Adrenal gland (tissue), 9 donors: ENCODE measurements at regions not wholly inside any gene's neighbourhood (a gene's known extent, or its start where the extent isn't known, plus 50 kb on each side); places are given as distances from the start of the nearest gene placed in this dataset.

Experiments
- DNase-seq, 7 donors: peaks; one replicate each; pipeline ENCODE4 v3.0.0-alpha.2; 2019 to 2020
- H3K27ac ChIP-seq, 5 donors: fragments of 200-600 bp; sonication (generic) in 4 of 5; 1 replicate in 3 of 5; 2 replicates in 2 of 5; pipeline versions ENCODE4 v1.5.1 to v1.8.0; 2016 to 2020; ENCODE audit warnings: mild to moderate bottlenecking in 1 of 5
- H3K27me3 ChIP-seq: fragments of 200-600 bp; 2 replicates; pipeline ENCODE4 v1.8.0; 2021
- H3K36me3 ChIP-seq, 2 donors: fragments of 200-600 bp; replicated peaks in 1 of 2; 1 replicate in 1 of 2; 2 replicates in 1 of 2; pipeline versions ENCODE4 v1.5.1 to v1.8.0; 2018 to 2022
- H3K4me1 ChIP-seq, 2 donors: fragments of 200-600 bp; replicated peaks in 1 of 2; 1 replicate in 1 of 2; 2 replicates in 1 of 2; pipeline versions ENCODE4 v1.5.1 to v1.8.0; 2018 to 2021
- H3K4me3 ChIP-seq, 4 donors: fragments of 200-600 bp; sonication (generic) in 3 of 4; one replicate each; pipeline ENCODE4 v1.5.1; 2016 to 2018
- H3K9me3 ChIP-seq, 3 donors: fragments of 200-600 bp; sonication (generic) in 1 of 3; replicated peaks in 1 of 3; 1 replicate in 2 of 3; 2 replicates in 1 of 3; pipeline versions ENCODE4 v1.5.1 to v1.8.0; 2016 to 2021
- POLR2A ChIP-seq, 2 donors: fragments of 450-650 bp; IDR thresholded peaks; one replicate each; pipeline ENCODE4 v1.6.1; 2017; ENCODE audit warnings: antibody characterized with exemption in 2 of 2, mild to moderate bottlenecking in 2 of 2, moderate library complexity in 1 of 2
- WGBS, 4 donors: extraction: QIAGEN DNeasy Blood & Tissue Kit in 2 of 4; methylation state at CpG; one replicate each; pipeline versions ENCODE4 v1.1.5 to v1.1.7; 2013 to 2017; 5-methylcytosine and 5-hydroxymethylcytosine counted together
- intact Hi-C, 2 donors: fragments of 100-400 bp; cut with DNase I; formaldehyde crosslinking; loops; one replicate each; pipeline versions ENCODE4 v1.14.1 to v1.15.0; 2022 to 2023
- TF ChIP-seq, protein P1 (sequence below), 6 experiments: fragments of 450-650 bp in 4 of 6; fragments of 200-600 bp in 2 of 6; sonication (generic) in 1 of 6; IDR thresholded peaks; 1 replicate in 5 of 6; 2 replicates in 1 of 6; pipeline versions ENCODE4 v1.5.1 to v1.8.0; 2016 to 2021; ENCODE audit warnings: antibody characterized with exemption in 6 of 6, mild to moderate bottlenecking in 2 of 6, moderate library complexity in 1 of 6
- donor health status: healthy with polysubstance abuse.
- donor health status: Bipolar disorder and iron deficiency.
- donor health status: DM: yes; HTN: yes; CAD: no.
- donor health status: DM: no; HTN: no; CAD: no.
- donor health status: DM: no; HTN: no; CAD: no.

DNA sequence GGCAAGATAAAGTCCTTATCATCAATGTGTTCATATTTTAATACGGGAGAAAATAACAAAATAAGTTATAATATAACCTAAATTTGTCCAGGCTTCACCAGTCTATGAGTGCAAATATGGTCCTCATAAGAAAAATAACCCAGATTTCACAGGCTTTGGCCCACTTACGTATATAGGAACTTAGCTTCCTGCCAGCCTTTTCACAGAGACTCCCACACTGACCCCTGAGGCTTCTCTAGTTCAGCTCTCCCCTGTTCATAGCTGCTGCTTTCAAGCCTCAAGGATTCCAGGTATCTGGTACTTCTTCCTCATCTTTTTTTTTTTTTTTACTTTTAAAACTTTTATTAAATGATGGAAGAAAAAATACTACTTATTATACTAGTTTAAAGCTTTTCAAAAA lies 74.9 kb upstream of the PELI1 start:
- Histone ChIP-seq H3K4me3 (no peak overlapping the region), H3K27ac (no peak overlapping the region), H3K36me3 (no peaks in the 10 kb centered on the region), H3K9me3 (no peaks in the 10 kb centered on the region), H3K4me1 (peaks cover 13 to 15% of the 10 kb centered on the region in 2 donors), H3K27me3 (no peaks in the 10 kb centered on the region)
- no peak for DNase-seq
- intact Hi-C loops = no loop called here
- TF ChIP-seq, protein P1, sequence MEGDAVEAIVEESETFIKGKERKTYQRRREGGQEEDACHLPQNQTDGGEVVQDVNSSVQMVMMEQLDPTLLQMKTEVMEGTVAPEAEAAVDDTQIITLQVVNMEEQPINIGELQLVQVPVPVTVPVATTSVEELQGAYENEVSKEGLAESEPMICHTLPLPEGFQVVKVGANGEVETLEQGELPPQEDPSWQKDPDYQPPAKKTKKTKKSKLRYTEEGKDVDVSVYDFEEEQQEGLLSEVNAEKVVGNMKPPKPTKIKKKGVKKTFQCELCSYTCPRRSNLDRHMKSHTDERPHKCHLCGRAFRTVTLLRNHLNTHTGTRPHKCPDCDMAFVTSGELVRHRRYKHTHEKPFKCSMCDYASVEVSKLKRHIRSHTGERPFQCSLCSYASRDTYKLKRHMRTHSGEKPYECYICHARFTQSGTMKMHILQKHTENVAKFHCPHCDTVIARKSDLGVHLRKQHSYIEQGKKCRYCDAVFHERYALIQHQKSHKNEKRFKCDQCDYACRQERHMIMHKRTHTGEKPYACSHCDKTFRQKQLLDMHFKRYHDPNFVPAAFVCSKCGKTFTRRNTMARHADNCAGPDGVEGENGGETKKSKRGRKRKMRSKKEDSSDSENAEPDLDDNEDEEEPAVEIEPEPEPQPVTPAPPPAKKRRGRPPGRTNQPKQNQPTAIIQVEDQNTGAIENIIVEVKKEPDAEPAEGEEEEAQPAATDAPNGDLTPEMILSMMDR (IDR thresholded peaks at IDR 0.05) = no peak
- TF ChIP-seq POLR2A (IDR thresholded peaks at IDR 0.05) = no peak
- WGBS, 4 donors = 30 to 66% (median 52%) methylated on average over 2 of the region's 2 CpGs

DNA sequence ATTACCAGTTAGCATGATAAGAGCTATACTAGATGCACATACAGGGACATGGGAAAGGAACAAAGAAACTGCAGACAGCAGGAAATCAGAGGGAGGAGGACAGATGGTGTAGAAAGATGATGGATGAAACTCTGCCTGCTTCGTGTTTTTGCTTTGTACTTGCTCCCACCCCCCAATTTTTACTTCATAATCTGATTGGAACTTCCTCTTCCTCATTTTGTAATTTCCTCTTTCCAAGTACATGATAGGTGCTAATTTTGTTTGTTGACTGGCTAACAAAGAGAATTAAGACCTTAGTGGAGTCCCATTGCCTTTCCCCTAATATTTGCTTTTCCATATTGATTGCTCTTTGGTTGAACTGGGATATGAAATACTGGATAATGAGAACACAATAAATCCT lies 76.0 kb upstream of the PELI1 start:
- Histone ChIP-seq H3K27me3 (no peaks in the 10 kb centered on the region), H3K9me3 (no peaks in the 10 kb centered on the region), H3K36me3 (no peaks in the 10 kb centered on the region), H3K4me1 (peaks cover 13 to 15% of the 10 kb centered on the region in 2 donors), H3K4me3 (no peak overlapping the region), H3K27ac (no peak overlapping the region)
- TF ChIP-seq, protein P1 (IDR thresholded peaks at IDR 0.05) = no peak
- TF ChIP-seq POLR2A (IDR thresholded peaks at IDR 0.05) = no peak
- DNase-seq = no peak
- intact Hi-C loops = no loop called here
- 46 to 59% (median 52%) methylated on average over 1 of the region's 1 CpG for WGBS, 4 donors

DNA sequence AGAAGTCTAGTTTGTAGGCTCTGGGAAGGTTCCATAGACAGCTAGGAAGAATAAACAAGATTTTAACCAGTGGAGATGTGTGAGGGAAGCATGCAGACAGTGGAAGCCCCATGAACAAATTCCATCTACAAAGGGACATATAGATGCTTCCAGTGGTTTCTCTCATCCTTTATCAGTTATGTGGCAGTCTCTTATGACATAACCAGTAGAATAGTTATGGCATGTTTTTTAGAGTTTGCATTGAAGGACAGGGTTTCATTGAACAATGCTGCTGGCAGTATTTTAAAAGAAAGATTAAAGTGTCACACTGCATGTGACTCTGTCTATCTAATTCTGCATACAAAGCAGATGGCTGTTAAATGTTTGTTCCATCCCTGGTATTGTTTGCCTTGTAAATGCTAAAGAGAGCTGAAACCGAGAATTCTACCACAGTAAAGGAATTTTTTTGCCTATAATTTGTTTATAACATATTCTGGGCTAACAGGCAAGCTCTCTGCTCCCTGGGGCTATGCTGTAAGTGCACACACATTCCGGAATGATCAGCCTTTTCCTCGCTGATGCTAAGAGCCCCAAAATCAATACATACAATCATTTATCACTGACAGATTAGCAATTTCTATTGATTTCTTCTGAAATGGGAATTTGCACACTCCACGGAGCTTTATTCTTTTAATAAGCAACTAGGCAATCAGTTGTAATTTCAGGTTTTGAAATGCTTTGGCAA lies 76.8 kb upstream of the PELI1 start:
- Histone ChIP-seq H3K36me3 (no peaks in the 10 kb centered on the region), H3K27ac (no peak overlapping the region), H3K9me3 (no peaks in the 10 kb centered on the region), H3K4me3 (no peak overlapping the region), H3K27me3 (no peaks in the 10 kb centered on the region), H3K4me1 (peaks cover 13 to 15% of the 10 kb centered on the region in 2 donors)
- no peak for DNase-seq
- intact Hi-C loops = no loop called here
- no peak for TF ChIP-seq POLR2A (IDR thresholded peaks at IDR 0.05)
- TF ChIP-seq, protein P1 (IDR thresholded peaks at IDR 0.05) = no peak
- WGBS, 4 donors = 80 to 97% (median 85%) methylated on average over 4 of the region's 4 CpGs

DNA sequence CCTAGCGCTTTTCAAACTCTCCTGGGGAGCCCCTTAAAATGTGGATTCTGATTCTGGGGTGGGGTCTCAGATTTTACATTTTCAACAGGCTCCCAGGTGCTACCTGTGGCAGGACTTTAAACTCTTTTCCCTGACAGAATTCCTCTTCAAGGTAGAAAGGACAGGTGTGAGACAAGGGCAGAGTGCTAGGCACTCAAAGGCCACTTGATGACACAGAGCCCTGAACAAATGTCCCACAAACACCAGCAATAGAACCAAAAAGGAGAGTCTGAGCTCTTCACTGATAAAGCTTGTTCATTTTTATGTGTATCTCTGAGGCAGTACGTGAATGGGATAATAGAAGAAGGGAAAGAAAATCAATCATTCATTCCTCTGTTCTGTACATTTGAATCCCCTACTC lies 77.7 kb upstream of the PELI1 start:
- peak overlapping the region in 1 of 5 donors; percentile 38 for H3K27ac ChIP-seq
- H3K4me3 ChIP-seq = no peak overlapping the region
- TF ChIP-seq, protein P1 (IDR thresholded peaks at IDR 0.05) = no peak
- no peak for TF ChIP-seq POLR2A (IDR thresholded peaks at IDR 0.05)
- no peaks in the 10 kb centered on the region for H3K9me3 ChIP-seq
- intact Hi-C loops = no loop called here
- H3K27me3 ChIP-seq = no peaks in the 10 kb centered on the region
- WGBS, 4 donors = 67 to 75% (median 73%) methylated on average over 2 of the region's 2 CpGs
- peaks cover 13 to 15% of the 10 kb centered on the region in 2 donors for H3K4me1 ChIP-seq
- no peaks in the 10 kb centered on the region for H3K36me3 ChIP-seq
- no peak for DNase-seq
